ENCODE measurements at regions not wholly inside any gene's neighbourhood (a gene's known extent, or its start where the extent isn't known, plus 50 kb on each side); places are given as distances from the start of the nearest gene placed in this dataset.

DNA sequence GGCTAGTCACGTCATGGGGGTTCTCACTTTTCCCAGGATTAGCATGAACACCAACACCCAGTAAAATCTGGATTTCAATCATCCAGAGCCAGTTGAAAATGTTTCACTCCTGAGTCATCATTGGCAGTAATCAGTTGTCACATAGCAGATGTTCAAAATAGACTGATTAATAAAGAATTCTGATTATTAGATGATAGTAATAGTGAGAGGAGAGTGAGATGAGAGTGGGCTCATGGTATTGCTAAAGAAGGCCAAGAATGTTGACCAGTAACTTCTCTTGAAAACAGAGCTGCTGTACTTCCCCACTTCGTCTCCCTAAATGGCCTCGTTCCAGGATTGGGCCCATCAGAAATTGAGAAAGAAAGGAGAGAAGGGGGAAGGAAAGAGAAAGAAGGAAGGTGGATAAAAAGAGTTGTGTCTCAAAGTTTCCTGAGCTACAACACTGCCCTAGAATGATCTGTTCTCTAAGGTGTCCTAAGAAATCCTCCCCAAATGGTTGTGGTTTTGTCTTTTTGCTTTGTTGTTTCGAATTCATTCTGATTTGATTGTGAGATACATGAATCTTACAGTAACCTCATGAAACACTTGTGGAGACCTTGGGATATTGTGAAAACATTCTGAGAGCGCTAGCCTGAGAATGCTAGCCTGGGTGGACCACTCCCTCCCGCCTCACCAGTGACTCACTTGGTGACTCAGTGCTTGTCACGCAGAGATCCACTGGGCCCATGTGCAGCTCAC is 502.2 kb upstream of the JARID2 start:
- peak; percentile 99 for ATAC-seq

- no peak for ATAC-seq
Measured at GRCh38 chr6:14744212-14744556, 501.7 kb upstream of the JARID2 start.

DNA sequence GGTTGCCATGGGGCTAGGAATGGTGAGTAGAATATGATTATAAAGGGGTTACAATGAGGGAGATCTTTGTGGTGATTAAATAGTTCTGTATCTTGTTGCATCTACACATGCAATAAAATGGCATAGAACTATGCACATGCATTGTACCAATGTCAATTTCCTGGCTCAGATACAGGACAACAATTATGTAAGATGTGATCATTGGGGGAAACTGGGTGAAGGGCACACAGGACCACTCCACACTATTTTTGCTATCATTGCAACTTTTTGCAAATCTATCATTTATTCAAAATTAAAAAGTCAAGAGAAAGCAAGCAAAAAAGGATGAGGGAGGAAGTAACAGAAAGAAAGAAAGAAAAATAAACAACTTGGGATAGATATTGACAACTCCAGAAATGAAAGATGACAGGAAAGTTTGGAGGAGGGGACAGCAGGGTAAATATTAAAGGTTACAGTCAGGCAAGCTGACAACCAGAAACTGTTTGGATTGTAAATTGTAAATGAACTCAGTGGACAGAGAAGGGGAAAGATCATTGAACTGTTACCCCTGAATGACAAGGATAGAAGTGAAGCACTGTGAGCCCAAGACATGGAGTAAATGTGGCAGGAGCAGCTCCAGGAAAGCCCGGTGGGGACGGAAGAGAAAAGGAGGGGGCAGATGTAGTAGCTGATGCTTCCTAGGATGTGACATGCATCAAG is 499.6 kb upstream of the JARID2 start:
- no peak for ATAC-seq

- no peak for ATAC-seq
Measured at GRCh38 chr6:14747881-14748520, 497.9 kb upstream of the JARID2 start.

DNA sequence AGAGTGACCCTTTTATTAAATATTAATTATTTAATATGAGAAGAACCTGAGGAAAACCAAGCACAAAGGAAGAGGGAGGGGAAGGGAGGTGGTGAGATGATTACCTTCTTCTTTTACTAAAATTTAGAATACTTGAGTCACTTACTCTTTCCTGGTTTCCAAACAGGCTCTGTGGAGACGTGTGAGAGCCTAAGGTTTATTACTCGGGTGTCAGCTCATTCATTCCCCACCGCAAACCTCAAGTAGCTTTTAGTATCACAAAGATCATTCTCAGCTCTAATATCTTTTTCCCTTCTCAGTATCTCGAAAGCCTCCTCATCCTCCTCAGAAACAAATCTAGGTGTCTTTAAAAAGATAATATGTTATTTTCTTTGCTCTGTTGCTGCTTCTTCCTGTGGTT is 497.2 kb upstream of the JARID2 start:
- ATAC-seq: no peak

GRCh38 chr6:14750059-14750661 is 495.7 kb upstream of the JARID2 start:
- no peak for ATAC-seq

DNA sequence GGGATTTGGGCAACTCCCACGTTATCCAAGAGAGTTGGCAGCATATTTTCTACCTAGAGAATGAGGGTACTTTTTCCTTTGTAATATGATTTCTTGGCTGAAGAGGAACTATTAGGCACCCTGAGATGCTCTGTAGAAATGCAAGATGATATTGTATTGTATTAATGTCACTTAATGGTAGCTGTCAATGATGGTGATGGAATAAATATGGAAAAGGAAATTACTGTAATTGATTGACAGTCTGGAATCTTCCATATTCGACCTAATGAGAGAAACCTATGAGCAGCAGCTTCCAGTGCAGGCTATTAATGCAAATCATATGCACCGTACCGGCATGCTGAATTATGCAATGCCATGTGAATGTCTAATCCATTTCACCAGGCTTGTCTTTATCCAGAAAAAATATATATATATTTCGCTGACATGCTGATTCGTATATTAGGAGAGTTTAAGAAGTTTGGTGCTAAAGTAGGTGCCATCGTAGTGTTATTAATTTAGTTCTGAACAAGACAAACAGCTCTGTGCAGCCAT is 494.2 kb upstream of the JARID2 start:
- no peak for ATAC-seq

GRCh38 chr6:14754751-14755513 is 490.9 kb upstream of the JARID2 start:
- ATAC-seq: no peak

GRCh38 chr6:14756340-14756739 is 489.5 kb upstream of the JARID2 start:
- ATAC-seq: no peak

DNA sequence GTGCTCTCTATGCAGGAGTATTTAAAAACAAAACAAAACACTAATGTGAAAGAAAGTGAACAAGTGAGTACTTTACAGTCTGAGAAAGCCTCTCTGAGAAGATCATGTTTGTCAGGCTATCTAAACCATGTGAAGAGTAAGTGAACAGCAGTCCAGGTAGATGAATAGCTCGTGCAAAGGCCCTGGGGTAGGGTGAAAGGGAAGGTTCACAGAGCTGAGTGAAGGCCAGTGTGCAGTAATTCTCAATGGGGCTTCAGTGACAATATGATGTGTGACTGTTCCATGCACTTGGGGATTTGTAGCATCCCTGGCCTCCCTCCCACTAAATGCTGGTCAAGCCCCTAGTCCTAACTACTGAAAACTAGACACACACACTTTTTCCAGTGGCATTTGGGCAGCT is 488.9 kb upstream of the JARID2 start:
- ATAC-seq: no peak

GRCh38 chr6:14757418-14757817 is 488.5 kb upstream of the JARID2 start:
- no peak for ATAC-seq

DNA sequence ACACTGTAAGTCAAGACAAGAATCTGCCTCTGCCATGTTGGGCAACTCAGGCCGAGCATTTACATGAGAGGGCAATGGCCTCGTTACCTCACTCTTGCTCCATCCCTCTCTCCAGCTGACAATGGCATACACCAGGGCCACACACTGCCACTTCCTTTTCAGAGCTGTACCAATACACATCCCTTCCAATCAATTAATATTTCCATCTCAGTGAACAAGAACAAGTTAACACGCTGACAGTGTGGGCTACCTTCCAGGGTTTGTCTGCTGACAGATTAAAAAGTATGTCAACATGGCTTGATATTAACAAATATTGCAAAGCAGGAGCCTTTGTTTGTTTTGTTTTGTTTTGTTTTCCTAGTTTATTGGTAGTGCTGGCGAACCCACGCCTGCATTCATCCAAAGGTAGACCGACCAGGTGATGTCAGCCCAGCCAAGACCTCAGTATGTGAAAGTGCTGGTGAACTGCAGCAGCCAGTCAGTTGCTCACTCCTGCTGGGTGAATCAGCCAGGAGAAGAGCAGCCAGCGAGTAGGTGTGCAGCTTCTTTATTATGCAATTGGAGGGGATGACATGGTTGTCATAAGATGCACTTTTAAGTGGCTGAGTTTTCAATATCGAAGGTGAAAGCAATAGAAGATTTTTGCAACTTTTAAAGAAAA is 487.3 kb upstream of the JARID2 start:
- peak; percentile 81 for ATAC-seq

DNA sequence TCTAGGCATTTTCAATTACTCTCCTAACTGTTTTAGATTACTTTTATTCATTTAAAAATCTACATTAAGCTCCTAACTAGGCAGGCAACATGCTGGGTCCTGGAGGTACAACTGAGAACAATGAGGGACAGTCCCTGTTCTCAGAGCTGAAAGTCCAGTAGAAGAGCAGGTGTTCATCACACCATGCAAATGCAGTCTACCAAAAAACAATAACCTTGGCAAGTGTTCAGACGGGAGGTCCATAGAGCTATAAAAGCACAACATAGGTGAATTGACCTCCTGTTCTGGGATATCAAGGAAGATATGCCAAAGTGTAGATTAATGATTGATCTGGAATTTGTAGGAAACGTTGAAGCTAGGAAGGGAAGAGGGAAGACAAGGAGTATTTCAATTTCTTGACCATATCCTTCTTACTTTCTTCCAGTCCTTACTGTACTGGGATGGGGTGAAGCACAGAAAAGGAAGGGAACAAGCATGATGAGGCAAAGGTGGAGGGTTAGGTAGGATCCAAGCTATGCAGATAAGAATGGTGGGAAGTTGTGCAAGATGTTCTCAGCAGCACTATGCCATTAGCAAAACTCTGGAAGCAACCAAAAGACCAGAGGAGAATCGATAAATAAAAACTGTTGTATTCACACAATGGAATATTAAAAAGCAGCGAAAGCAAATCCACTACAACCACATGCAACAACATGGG is 485.7 kb upstream of the JARID2 start:
- no peak for ATAC-seq

DNA sequence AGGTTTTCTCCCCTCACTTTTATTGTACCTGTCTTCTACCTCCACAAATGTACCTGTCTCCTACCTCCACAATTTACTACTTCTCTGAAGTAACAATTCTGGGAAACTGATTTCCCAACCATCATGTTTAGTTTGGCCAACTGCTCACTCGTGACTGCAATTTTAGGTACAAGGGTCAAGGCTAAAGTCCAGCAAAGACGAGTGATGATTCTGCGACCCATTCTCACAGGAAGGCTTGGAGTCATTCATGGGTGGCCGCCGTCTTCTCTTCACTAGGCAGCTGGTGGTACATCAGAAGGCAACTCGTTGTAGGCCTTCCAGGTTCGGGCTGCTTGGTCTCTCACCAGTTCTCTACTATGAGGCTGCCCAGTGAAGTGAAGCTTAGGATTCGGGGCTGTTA is 483.8 kb upstream of the JARID2 start:
- ATAC-seq: no peak

- ATAC-seq: peak; percentile 35
Measured at GRCh38 chr6:14763139-14763538, 482.7 kb upstream of the JARID2 start.

DNA sequence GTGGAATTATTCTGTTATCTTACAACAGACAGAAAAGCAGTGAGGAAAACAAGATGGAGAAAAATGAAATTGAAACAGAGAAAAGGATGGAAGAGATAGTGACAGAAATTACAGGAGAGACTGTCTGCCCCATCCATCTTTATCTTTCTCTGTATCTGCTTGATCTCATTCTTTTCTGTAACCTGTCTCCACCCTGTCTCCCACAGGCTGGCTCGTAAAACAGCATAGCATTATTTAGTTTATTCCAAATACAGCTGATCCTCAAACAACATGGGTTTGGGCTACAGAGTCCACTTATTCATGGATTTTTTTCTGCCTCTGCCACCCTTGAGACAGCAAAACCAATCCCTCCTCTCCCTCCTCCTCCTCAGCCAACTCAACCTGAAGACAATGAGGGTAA is 482.3 kb upstream of the JARID2 start:
- no peak for ATAC-seq

GRCh38 chr6:14765106-14765505 is 480.8 kb upstream of the JARID2 start:
- ATAC-seq: no peak

GRCh38 chr6:14765721-14766390 is 480.0 kb upstream of the JARID2 start:
- ATAC-seq: no peak

DNA sequence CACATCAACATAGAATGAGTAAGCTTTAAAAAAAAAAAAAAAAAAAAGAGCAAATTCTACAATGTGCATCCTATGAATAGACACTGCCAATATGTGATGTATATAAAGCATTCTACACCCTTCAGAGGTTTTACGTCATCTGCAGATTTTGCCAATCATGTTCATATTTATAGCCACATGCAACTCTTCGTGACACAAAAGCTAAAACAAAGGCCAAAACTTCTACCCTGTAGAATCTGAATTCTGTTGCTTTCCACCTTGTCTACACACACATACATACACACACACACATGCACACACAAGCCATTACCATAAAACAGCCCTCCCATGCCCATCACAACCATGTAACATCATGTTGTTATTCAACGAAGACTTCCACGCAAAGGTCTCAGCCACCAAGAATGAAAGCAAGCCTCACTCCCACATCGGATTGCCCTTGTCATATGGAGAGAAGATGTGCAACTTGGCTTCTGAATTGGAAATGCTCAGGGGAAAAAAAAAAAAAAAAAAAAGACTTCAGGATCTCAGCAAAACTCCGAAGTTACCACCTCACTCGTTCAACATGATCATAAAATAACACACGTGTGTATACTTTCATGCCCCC is 479.4 kb upstream of the JARID2 start:
- ATAC-seq: no peak

GRCh38 chr6:14767226-14767625 is 478.6 kb upstream of the JARID2 start:
- ATAC-seq: no peak

Data from esophagus mucosa (tissue), 1 donor.